ENCODE measurements at regions not wholly inside any gene's neighbourhood (a gene's known extent, or its start where the extent isn't known, plus 50 kb on each side); places are given as distances from the start of the nearest gene placed in this dataset.
A peak's percentile ranks its signal among the peaks of the same experiment; 100 is the strongest.
"Not testable (repeated sequence)": the region's sequence is repeated elsewhere in the genome, so short reads cannot be mapped to it uniquely, and the experiment has no call there.

GRCh38 chr11:19429108-19429760, 188.5 kb upstream of the E2F8 start:
- DNase-seq = no peak

- no peak for DNase-seq
These were observed 187.7 kb upstream of the E2F8 start for GRCh38 chr11:19428206-19429002.

GRCh38 chr11:19426756-19427403, 186.1 kb upstream of the E2F8 start:
- DNase-seq = no peak

- DNase-seq = no peak
These were observed 185.4 kb upstream of the E2F8 start for GRCh38 chr11:19426011-19426755.

- peak; percentile 70 for DNase-seq
These were observed 181.5 kb upstream of the E2F8 start for GRCh38 chr11:19422276-19422675.

- DNase-seq = no peak
These were observed 180.3 kb upstream of the E2F8 start for GRCh38 chr11:19420868-19421533.

GRCh38 chr11:19419808-19420207, 179.1 kb upstream of the E2F8 start:
- no peak for DNase-seq

- no peak for DNase-seq
These were observed 178.4 kb upstream of the E2F8 start for GRCh38 chr11:19419021-19419750.

- no peak for DNase-seq
These were observed 177.5 kb upstream of the E2F8 start for GRCh38 chr11:19418221-19418620.

- DNase-seq = not testable (repeated sequence)
These were observed 171.3 kb upstream of the E2F8 start for GRCh38 chr11:19412070-19412469.

- no peak for DNase-seq
These were observed 169.3 kb upstream of the E2F8 start for GRCh38 chr11:19410032-19410431.

GRCh38 chr11:19409307-19409706, 168.6 kb upstream of the E2F8 start:
- DNase-seq = peak; percentile 46

- no peak for DNase-seq
These were observed 167.0 kb upstream of the E2F8 start for GRCh38 chr11:19407677-19408270.

- no peak for DNase-seq
These were observed 165.2 kb upstream of the E2F8 start for GRCh38 chr11:19405966-19406365.

- no peak for DNase-seq
These were observed 164.0 kb upstream of the E2F8 start for GRCh38 chr11:19404787-19405186.

- no peak for DNase-seq
These were observed 162.6 kb upstream of the E2F8 start for GRCh38 chr11:19403196-19403895.

- DNase-seq = no peak
These were observed 159.6 kb upstream of the E2F8 start for GRCh38 chr11:19400296-19400695.

- no peak for DNase-seq
These were observed 158.2 kb upstream of the E2F8 start for GRCh38 chr11:19398772-19399527.

- no peak for DNase-seq
These were observed 157.5 kb upstream of the E2F8 start for GRCh38 chr11:19398273-19398672.

GRCh38 chr11:19395050-19395449, 154.3 kb upstream of the E2F8 start:
- no peak for DNase-seq

Measured in femur (tissue), 1 donor.